HG02870 (cell line): ENCODE measurements at regions not wholly inside any gene's neighbourhood (a gene's known extent, or its start where the extent isn't known, plus 50 kb on each side); places are given as distances from the start of the nearest gene placed in this dataset.

Source experiments
- ATAC-seq: cut with Tn5 transposase; IDR thresholded peaks from one replicate; pipeline ENCODE4 v1.9.1; 2021; ENCODE audit warnings: mild to moderate bottlenecking, moderate library complexity; ENCODE audit not compliant: unreplicated experiment

GRCh38 chr3:71893702-71894479, 108.9 kb upstream of the PROK2 start:
- ATAC-seq, result no peak

GRCh38 chr3:71893122-71893521, 108.2 kb upstream of the PROK2 start:
- ATAC-seq, result no peak

- no peak for ATAC-seq
Observed at GRCh38 chr3:71891483-71891882, 106.5 kb upstream of the PROK2 start.

GRCh38 chr3:71890356-71890931, 105.5 kb upstream of the PROK2 start:
- no peak for ATAC-seq

- ATAC-seq, result no peak
Observed at GRCh38 chr3:71887256-71887655, 102.3 kb upstream of the PROK2 start.

- no peak for ATAC-seq
Observed at GRCh38 chr3:71885006-71885405, 100.1 kb upstream of the PROK2 start.

GRCh38 chr3:71881732-71882131, 96.8 kb upstream of the PROK2 start:
- no peak for ATAC-seq

GRCh38 chr3:71881041-71881440, 96.1 kb upstream of the PROK2 start:
- ATAC-seq, result no peak

GRCh38 chr3:71879089-71879488, 94.1 kb upstream of the PROK2 start:
- ATAC-seq, result no peak

GRCh38 chr3:71876135-71877105, 91.5 kb upstream of the PROK2 start:
- no peak for ATAC-seq

- ATAC-seq, result peak; percentile 84
Observed at GRCh38 chr3:71875461-71875947, 90.6 kb upstream of the PROK2 start.

- peak; percentile 23 for ATAC-seq
Observed at GRCh38 chr3:71874618-71875017, 89.7 kb upstream of the PROK2 start.

- ATAC-seq, result no peak
Observed at GRCh38 chr3:71873093-71873611, 88.2 kb upstream of the PROK2 start.

GRCh38 chr3:71872256-71872655, 87.3 kb upstream of the PROK2 start:
- ATAC-seq, result no peak

GRCh38 chr3:71870966-71871512, 86.1 kb upstream of the PROK2 start:
- no peak for ATAC-seq

- no peak for ATAC-seq
Observed at GRCh38 chr3:71868876-71869275, 83.9 kb upstream of the PROK2 start.

- no peak for ATAC-seq
Observed at GRCh38 chr3:71865727-71866126, 80.8 kb upstream of the PROK2 start.

GRCh38 chr3:71863563-71864190, 78.7 kb upstream of the PROK2 start:
- no peak for ATAC-seq

- no peak for ATAC-seq
Observed at GRCh38 chr3:71862371-71863140, 77.6 kb upstream of the PROK2 start.

GRCh38 chr3:71859123-71859519, 74.2 kb upstream of the PROK2 start:
- ATAC-seq, result no peak
